ENCODE measurements at regions not wholly inside any gene's neighbourhood (a gene's known extent, or its start where the extent isn't known, plus 50 kb on each side); places are given as distances from the start of the nearest gene placed in this dataset. TPM values are rescaled to one million over a fixed set of nuclear protein-coding genes. Genes with fewer than 3 reads are reported as not detected.

- Histone ChIP-seq H3K27me3 (no peaks in the 10 kb centered on the region), H3K27ac (no peak overlapping the region), H3K36me3 (replicated peaks in 1 of 2; ENCODE audit: insufficient read depth in 1 of 2, low read depth in 2 of 2) (no peaks in the 10 kb centered on the region), H3K4me3 (no peak overlapping the region), H3K9me3 (no peaks in the 10 kb centered on the region), H3K4me1 (no peaks in the 10 kb centered on the region)
- WGBS, 2 donors = 89% methylated on average over 12 to 13 of the region's 13 CpGs
- no peak for TF ChIP-seq POLR2A (IDR thresholded peaks at IDR 0.05)
- no peak for TF ChIP-seq CTCF (IDR thresholded peaks at IDR 0.05)
- DNase-seq = no peak
- ATAC-seq = no peak
- intact Hi-C loops (cut with DNase I) = no loop called here
These were observed 54.2 kb upstream of the RGMA start for GRCh38 chr15:93143186-93143585.

- intact Hi-C loops (cut with DNase I) = no loop called here
- no peak overlapping the region for H3K4me3 ChIP-seq
- H3K36me3 ChIP-seq (replicated peaks in 1 of 2; ENCODE audit: insufficient read depth in 1 of 2, low read depth in 2 of 2) = no peaks in the 10 kb centered on the region
- no peaks in the 10 kb centered on the region for H3K9me3 ChIP-seq
- TF ChIP-seq POLR2A (IDR thresholded peaks at IDR 0.05) (no peak), CTCF (IDR thresholded peaks at IDR 0.05) (no peak)
- 63 to 76% methylated on average over 8 of the region's 8 CpGs for WGBS, 2 donors
- H3K27ac ChIP-seq = no peak overlapping the region
- no peaks in the 10 kb centered on the region for H3K4me1 ChIP-seq
- DNase-seq = no peak
- no peak for ATAC-seq
- no peaks in the 10 kb centered on the region for H3K27me3 ChIP-seq
These were observed 52.4 kb upstream of the RGMA start for GRCh38 chr15:93141371-93141794.

GRCh38 chr15:93139436-93139835 is 50.4 kb upstream of the RGMA start:
- no peaks in the 10 kb centered on the region for H3K27me3 ChIP-seq
- no peak overlapping the region for H3K27ac ChIP-seq
- TF ChIP-seq CTCF (IDR thresholded peaks at IDR 0.05) (no peak), POLR2A (IDR thresholded peaks at IDR 0.05) (no peak)
- no peak for DNase-seq
- no peak for ATAC-seq
- H3K9me3 ChIP-seq = no peaks in the 10 kb centered on the region
- intact Hi-C loops (cut with DNase I) = no loop called here
- no peak overlapping the region for H3K4me3 ChIP-seq
- 83 to 91% methylated on average over 2 to 8 of the region's 8 CpGs for WGBS, 2 donors
- H3K4me1 ChIP-seq = no peaks in the 10 kb centered on the region
- no peaks in the 10 kb centered on the region for H3K36me3 ChIP-seq (replicated peaks in 1 of 2; ENCODE audit: insufficient read depth in 1 of 2, low read depth in 2 of 2)

- H3K4me1 ChIP-seq = no peaks in the 10 kb centered on the region
- WGBS, 2 donors = 91 to 97% methylated on average over 3 of the region's 3 CpGs
- H3K4me3 ChIP-seq = no peak overlapping the region
- ATAC-seq = no peak
- no peak overlapping the region for H3K27ac ChIP-seq
- H3K36me3 ChIP-seq (replicated peaks in 1 of 2; ENCODE audit: insufficient read depth in 1 of 2, low read depth in 2 of 2) = no peaks in the 10 kb centered on the region
- TF ChIP-seq POLR2A (IDR thresholded peaks at IDR 0.05) (no peak), CTCF (IDR thresholded peaks at IDR 0.05) (no peak)
- no peak for DNase-seq
- H3K27me3 ChIP-seq = no peaks in the 10 kb centered on the region
- H3K9me3 ChIP-seq = no peaks in the 10 kb centered on the region
- intact Hi-C loops (cut with DNase I) = no loop called here
These were observed 49.8 kb upstream of the RGMA start for GRCh38 chr15:93138681-93139250.

Small RNA genes in the stretch of these regions (small RNA-seq; reads per million reads assigned to genes)
- gene AC103996.1 (not detected), gene AC112693.2 (not detected)
